H1 (cell line): ENCODE measurements at regions not wholly inside any gene's neighbourhood (a gene's known extent, or its start where the extent isn't known, plus 50 kb on each side); places are given as distances from the start of the nearest gene placed in this dataset.

Experiments
- HDAC6 ChIP-seq: IDR thresholded peaks from one replicate; pipeline ENCODE4 v1.7.1; 2012; ENCODE audit warnings: low read depth, mild to moderate bottlenecking, inconsistent platforms, low read length, moderate library complexity
- JUND ChIP-seq: IDR thresholded peaks from 2 replicates; pipeline ENCODE4 v1.6.1; 2011; ENCODE audit warnings: mild to moderate bottlenecking, improper control_type of control experiment, low read length

GRCh38 chr13:63112799-63113395, 1697.2 kb upstream of the PCDH20 start (continued):
- no peak for TF ChIP-seq JUND
- TF ChIP-seq HDAC6, result no peak
